Left lung (tissue), 4 donors: ENCODE measurements at regions not wholly inside any gene's neighbourhood (a gene's known extent, or its start where the extent isn't known, plus 50 kb on each side); places are given as distances from the start of the nearest gene placed in this dataset.

Source experiments
- ATAC-seq: fragments of 200-7000 bp; cut with Tn5 transposase; one replicate; pipeline ENCODE4 v1.9.1; 2020; ENCODE audit warnings: moderate library complexity
- DNase-seq, 4 donors: peaks; one replicate each; pipeline ENCODE4 v3.0.0-alpha.2; 2013 to 2020
- H3K27ac ChIP-seq, 2 donors: fragments of 200-600 bp; sonication (generic) in 1 of 2; one replicate each; pipeline versions ENCODE4 v1.5.0 to v1.8.0; 2020 to 2021
- H3K27me3 ChIP-seq, 2 donors: fragments of 200-600 bp; sonication (generic) in 1 of 2; one replicate each; pipeline versions ENCODE4 v1.5.0 to v1.8.0; 2020 to 2021
- H3K36me3 ChIP-seq, 2 donors: fragments of 200-600 bp; sonication (generic) in 1 of 2; one replicate each; pipeline versions ENCODE4 v1.5.0 to v1.8.0; 2020 to 2021
- H3K4me1 ChIP-seq, 2 donors: fragments of 200-600 bp; one replicate each; pipeline ENCODE4 v1.8.0; 2021
- H3K4me3 ChIP-seq, 2 donors: fragments of 200-600 bp; sonication (generic) in 1 of 2; one replicate each; pipeline versions ENCODE4 v1.5.0 to v1.8.0; 2020 to 2021; ENCODE audit warnings: mild to moderate bottlenecking in 1 of 2
- H3K9me3 ChIP-seq, 2 donors: fragments of 200-600 bp; sonication (generic) in 1 of 2; one replicate each; pipeline versions ENCODE4 v1.5.0 to v1.8.0; 2020 to 2021
- intact Hi-C, 2 donors: fragments of 100-400 bp; cut with DNase I; formaldehyde crosslinking; loops; one replicate each; pipeline versions ENCODE4 v1.11.2 to v1.14.2; 2022
- TF ChIP-seq, protein P1 (sequence below), 2 donors: fragments of 200-600 bp; sonication (generic) in 1 of 2; IDR thresholded peaks; one replicate each; pipeline versions ENCODE4 v1.5.0 to v1.8.0; 2021; ENCODE audit warnings: antibody characterized with exemption in 2 of 2
- donor health status: DM: no; HTN: yes; CAD: no.
- donor health status: DM: no; HTN: no; CAD: no.

DNA sequence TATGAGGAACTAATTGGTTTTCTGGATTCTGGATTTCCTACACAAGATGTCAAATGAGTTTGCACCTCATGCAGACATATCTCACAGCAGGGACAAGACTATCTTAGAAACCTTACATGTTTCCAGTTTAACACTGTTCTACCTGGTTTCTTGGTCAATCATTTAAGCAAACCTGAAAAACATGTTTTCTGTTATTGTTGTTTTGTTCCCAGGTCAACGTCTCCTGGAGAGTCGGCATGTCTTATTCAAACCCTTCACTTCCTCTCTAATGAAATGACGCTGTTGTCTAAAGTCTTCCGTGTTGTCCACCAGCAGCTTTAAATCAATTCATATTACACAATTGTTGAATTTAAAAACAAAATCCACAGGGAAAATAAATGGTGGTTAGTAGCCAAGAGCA is 150.9 kb downstream of the CNTN3 start:
- intact Hi-C loops, result no loop called here

DNA sequence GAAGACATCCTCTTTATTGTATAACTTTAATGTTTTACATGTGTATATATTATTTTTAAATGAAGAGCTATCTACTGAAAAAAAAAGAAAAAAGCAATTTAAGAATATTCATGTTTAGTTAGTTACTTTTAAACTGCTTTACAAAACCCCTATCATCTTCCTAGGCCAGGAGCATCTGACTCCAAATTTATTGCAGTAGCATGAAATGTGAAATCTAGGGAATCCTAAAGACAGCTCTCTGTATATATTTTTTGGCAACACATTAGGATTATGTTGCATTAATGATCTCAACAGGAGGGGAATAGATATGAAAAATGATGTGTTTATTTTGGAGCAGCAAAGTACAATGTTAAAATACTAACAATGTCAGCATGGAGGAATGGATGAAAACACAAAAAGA is 158.3 kb downstream of the CNTN3 start:
- Histone ChIP-seq H3K27me3 (no peaks in the 10 kb centered on the region), H3K4me3 (no peak overlapping the region), H3K4me1 (no peaks in the 10 kb centered on the region), H3K36me3 (no peaks in the 10 kb centered on the region), H3K9me3 (no peaks in the 10 kb centered on the region), H3K27ac (no peak overlapping the region)
- DNase-seq (peak in 1 of 4 donors; percentile 10), ATAC-seq (no peak)
- TF ChIP-seq, protein P1, sequence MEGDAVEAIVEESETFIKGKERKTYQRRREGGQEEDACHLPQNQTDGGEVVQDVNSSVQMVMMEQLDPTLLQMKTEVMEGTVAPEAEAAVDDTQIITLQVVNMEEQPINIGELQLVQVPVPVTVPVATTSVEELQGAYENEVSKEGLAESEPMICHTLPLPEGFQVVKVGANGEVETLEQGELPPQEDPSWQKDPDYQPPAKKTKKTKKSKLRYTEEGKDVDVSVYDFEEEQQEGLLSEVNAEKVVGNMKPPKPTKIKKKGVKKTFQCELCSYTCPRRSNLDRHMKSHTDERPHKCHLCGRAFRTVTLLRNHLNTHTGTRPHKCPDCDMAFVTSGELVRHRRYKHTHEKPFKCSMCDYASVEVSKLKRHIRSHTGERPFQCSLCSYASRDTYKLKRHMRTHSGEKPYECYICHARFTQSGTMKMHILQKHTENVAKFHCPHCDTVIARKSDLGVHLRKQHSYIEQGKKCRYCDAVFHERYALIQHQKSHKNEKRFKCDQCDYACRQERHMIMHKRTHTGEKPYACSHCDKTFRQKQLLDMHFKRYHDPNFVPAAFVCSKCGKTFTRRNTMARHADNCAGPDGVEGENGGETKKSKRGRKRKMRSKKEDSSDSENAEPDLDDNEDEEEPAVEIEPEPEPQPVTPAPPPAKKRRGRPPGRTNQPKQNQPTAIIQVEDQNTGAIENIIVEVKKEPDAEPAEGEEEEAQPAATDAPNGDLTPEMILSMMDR (IDR thresholded peaks at IDR 0.05), result no peak
- intact Hi-C loops, result no loop called here

More for the DNA sequence above, 150.9 kb downstream of the CNTN3 start:
- no peak overlapping the region for H3K27ac ChIP-seq
- TF ChIP-seq, protein P1 (IDR thresholded peaks at IDR 0.05), result no peak
- H3K4me1 ChIP-seq, result no peaks in the 10 kb centered on the region
- H3K36me3 ChIP-seq, result no peaks in the 10 kb centered on the region
- H3K9me3 ChIP-seq, result peaks cover 0 to 2% of the 10 kb centered on the region in 2 donors
- DNase-seq, result no peak
- H3K27me3 ChIP-seq, result no peaks in the 10 kb centered on the region
- no peak for ATAC-seq
- H3K4me3 ChIP-seq, result no peak overlapping the region

DNA sequence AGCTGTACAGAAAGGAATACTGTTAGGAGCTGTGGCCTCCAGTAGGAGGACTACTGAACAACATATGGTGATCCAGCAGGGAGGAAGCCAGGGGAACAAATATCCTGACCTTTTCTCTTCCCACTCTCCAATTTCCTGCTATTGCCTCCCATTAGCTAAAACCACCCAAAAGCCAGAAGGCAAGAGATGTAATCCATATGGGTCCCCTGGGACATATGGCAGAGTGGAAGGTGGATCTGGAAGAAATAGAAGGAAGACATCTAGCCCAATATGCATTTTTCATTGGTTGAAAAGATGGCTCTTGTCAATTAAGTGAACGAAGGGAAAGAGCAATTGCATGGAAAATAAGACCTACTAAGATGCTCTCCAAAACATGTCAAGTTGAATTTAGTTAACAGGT is 167.2 kb downstream of the CNTN3 start:
- Histone ChIP-seq H3K9me3 (peaks cover 0 to 4% of the 10 kb centered on the region in 2 donors), H3K27ac (no peak overlapping the region), H3K4me1 (no peaks in the 10 kb centered on the region), H3K4me3 (no peak overlapping the region), H3K27me3 (no peaks in the 10 kb centered on the region), H3K36me3 (no peaks in the 10 kb centered on the region)
- TF ChIP-seq, protein P1 (IDR thresholded peaks at IDR 0.05), result no peak
- DNase-seq (no peak), ATAC-seq (no peak)
- intact Hi-C loops, result no loop called here

DNA sequence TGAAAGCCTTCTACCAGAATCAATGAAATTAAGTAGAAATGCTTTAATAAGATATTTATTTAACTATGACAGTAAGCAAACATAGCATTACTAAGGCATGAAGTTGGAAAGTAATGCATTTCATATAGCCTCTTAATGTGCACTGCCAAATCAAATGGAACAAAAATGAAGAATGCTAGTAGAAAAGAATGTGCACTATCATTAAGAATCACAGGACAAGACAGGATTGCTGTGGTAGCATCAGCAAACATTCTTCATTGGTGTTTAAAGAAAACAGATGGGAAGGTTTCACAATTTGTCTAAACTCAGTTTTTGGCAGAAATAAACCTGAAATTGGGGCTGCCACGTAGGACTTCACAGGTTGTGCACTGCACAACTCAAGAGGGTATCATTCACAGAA is 168.9 kb downstream of the CNTN3 start:
- DNase-seq (no peak), ATAC-seq (no peak)
- Histone ChIP-seq H3K36me3 (no peaks in the 10 kb centered on the region), H3K9me3 (no peaks in the 10 kb centered on the region), H3K4me3 (no peak overlapping the region), H3K4me1 (no peaks in the 10 kb centered on the region), H3K27ac (no peak overlapping the region), H3K27me3 (no peaks in the 10 kb centered on the region)
- intact Hi-C loops, result no loop called here
- TF ChIP-seq, protein P1 (IDR thresholded peaks at IDR 0.05), result no peak

DNA sequence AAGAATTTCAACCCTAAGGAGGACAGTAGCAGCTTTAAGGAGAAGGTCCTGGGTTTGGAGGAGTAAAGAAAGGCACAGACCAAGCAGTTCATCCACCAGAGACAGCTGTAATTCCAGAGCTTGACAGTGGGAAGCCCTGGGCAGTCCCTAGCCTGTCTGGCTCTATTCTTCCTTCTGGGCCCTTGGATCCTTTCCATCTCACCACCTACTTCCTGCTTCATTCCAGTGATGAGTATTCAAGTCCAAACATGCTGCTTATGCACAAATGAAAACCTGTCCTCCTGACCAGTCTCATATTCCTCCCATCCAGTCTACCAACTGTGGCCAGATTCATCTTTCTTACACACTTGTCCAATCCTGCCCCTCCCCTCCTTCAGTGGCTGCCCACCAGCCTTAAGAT is 171.4 kb downstream of the CNTN3 start:
- no peak for ATAC-seq
- H3K36me3 ChIP-seq, result no peaks in the 10 kb centered on the region

More for the DNA sequence above, 171.4 kb downstream of the CNTN3 start:
- Histone ChIP-seq H3K4me3 (no peak overlapping the region), H3K4me1 (no peaks in the 10 kb centered on the region), H3K9me3 (no peaks in the 10 kb centered on the region), H3K27me3 (no peaks in the 10 kb centered on the region), H3K27ac (no peak overlapping the region)
- intact Hi-C loops, result no loop called here
- TF ChIP-seq, protein P1 (IDR thresholded peaks at IDR 0.05), result no peak
- DNase-seq, result no peak
